ENCODE measurements at regions not wholly inside any gene's neighbourhood (a gene's known extent, or its start where the extent isn't known, plus 50 kb on each side); places are given as distances from the start of the nearest gene placed in this dataset.

GRCh38 chr1:58310881-58311280, 235.6 kb downstream of the OMA1 start:
- TF ChIP-seq CTCF (IDR thresholded peaks at IDR 0.05) (no peak), ZFX (IDR thresholded peaks at IDR 0.05; ENCODE audit: borderline replicate concordance) (no peak)

Measured in 22Rv1 (cell line).